Common myeloid progenitor, CD34-positive (primary cell): ENCODE measurements at regions not wholly inside any gene's neighbourhood (a gene's known extent, or its start where the extent isn't known, plus 50 kb on each side); places are given as distances from the start of the nearest gene placed in this dataset.
A peak's percentile ranks its signal among the peaks of the same experiment; 100 is the strongest.

Source experiments
- CTCF ChIA-PET: fragments of 350-600 bp; sonication (Branson Sonifier 250); formaldehyde crosslinking; loops from one replicate; lab custom pipeline; 2021; ENCODE audit warnings: antibody characterized with exemption; lab: Charles Lee
- POLR2A ChIA-PET: fragments of 350-600 bp; sonication (Branson Sonifier 250); formaldehyde crosslinking; loops from one replicate; lab custom pipeline; 2021; ENCODE audit warnings: antibody characterized with exemption; lab: Charles Lee
- DNase-seq, 3 donors: peaks; one replicate each; pipeline versions ENCODE4 v3.0.0 to v3.0.0-alpha.2; 2013
- H3K27ac ChIP-seq, 2 experiments: 1 replicate in 1 of 2; 2 replicates in 1 of 2; pipeline ENCODE4 v1.7.0; 2013; ENCODE audit warnings: inconsistent platforms in 2 of 2, low read length in 2 of 2, mild to moderate bottlenecking in 2 of 2, low read depth in 1 of 2, moderate library complexity in 1 of 2; ENCODE audit not compliant: severe bottlenecking in 2 of 2, insufficient read depth in 1 of 2, poor library complexity in 1 of 2
- H3K27me3 ChIP-seq, 5 experiments: replicated peaks in 2 of 5; 1 replicate in 3 of 5; 2 replicates in 2 of 5; pipeline versions ENCODE4 v1.6.1 to v1.7.0; 2013; ENCODE audit warnings: low read length in 4 of 5, mild to moderate bottlenecking in 2 of 5, moderate library complexity in 2 of 5, inconsistent platforms in 1 of 5; ENCODE audit not compliant: insufficient read depth in 5 of 5, control insufficient read depth in 4 of 5
- H3K36me3 ChIP-seq, 4 experiments: 1 replicate in 2 of 4; 2 replicates in 2 of 4; pipeline versions ENCODE4 v1.6.1 to v1.7.0; 2013; ENCODE audit warnings: low read length in 3 of 4, control low read depth in 1 of 4, mild to moderate bottlenecking in 1 of 4; ENCODE audit not compliant: control insufficient read depth in 4 of 4, insufficient read depth in 4 of 4
- H3K4me1 ChIP-seq, 4 experiments: 1 replicate in 3 of 4; 2 replicates in 1 of 4; pipeline versions ENCODE4 v1.6.1 to v1.7.1; 2013; ENCODE audit warnings: low read length in 3 of 4, mild to moderate bottlenecking in 3 of 4, control low read depth in 1 of 4, inconsistent platforms in 1 of 4, moderate library complexity in 1 of 4; ENCODE audit not compliant: control insufficient read depth in 4 of 4, insufficient read depth in 4 of 4; ENCODE audit errors: control extremely low read depth in 1 of 4
- H3K4me3 ChIP-seq, 7 experiments: 1 replicate in 4 of 7; 2 replicates in 3 of 7; pipeline versions ENCODE4 v1.5.1 to v1.7.0; 2013; ENCODE audit warnings: mild to moderate bottlenecking in 7 of 7, low read length in 6 of 7, moderate library complexity in 6 of 7, inconsistent platforms in 2 of 7, low read depth in 2 of 7, control low read depth in 1 of 7; ENCODE audit not compliant: insufficient read depth in 4 of 7, control insufficient read depth in 1 of 7; ENCODE audit errors: extremely low read depth in 1 of 7
- H3K9me3 ChIP-seq, 5 experiments: 1 replicate in 4 of 5; 2 replicates in 1 of 5; pipeline versions ENCODE4 v1.6.1 to v1.7.1; 2013; ENCODE audit warnings: low read length in 4 of 5, mild to moderate bottlenecking in 2 of 5, inconsistent platforms in 1 of 5, low read depth in 1 of 5, moderate library complexity in 1 of 5; ENCODE audit not compliant: control insufficient read depth in 4 of 5, insufficient read depth in 2 of 5; ENCODE audit errors: control extremely low read depth in 1 of 5
- WGBS: methylation state at CpG from one replicate; pipeline ENCODE4 v1.1.5; 2013; ENCODE audit not compliant: insufficient coverage; 5-methylcytosine and 5-hydroxymethylcytosine counted together

GRCh38 chr1:201712387-201713085, 116.4 kb upstream of the IPO9 start:
- H3K4me1 ChIP-seq = peaks cover 5 to 50% (median 23%) of the 10 kb centered on the region in 4 experiments
- H3K4me3 ChIP-seq = no peak overlapping the region
- CTCF ChIA-PET = interaction anchor here (1.1 to 15.2 kb wide), 10 partner anchors 9 to 182 kb away, joined by 3 to 350 read pairs (median 6); no protein-coding TSS in a partner anchor
- H3K27ac ChIP-seq = no peak overlapping the region
- no peak for DNase-seq
- H3K36me3 ChIP-seq = peaks cover 0 to 3% (median 0%) of the 10 kb centered on the region in 4 experiments
- H3K27me3 ChIP-seq = no peaks in the 10 kb centered on the region
- H3K9me3 ChIP-seq = no peaks in the 10 kb centered on the region
- POLR2A ChIA-PET = no interaction called here
- 94% methylated on average over 6 of the region's 7 CpGs for WGBS

- H3K27ac ChIP-seq = no peak overlapping the region
- H3K36me3 ChIP-seq = peaks cover 0 to 8% (median 0%) of the 10 kb centered on the region in 4 experiments
- peak in 2 of 3 donors; percentile 50 to 55 for DNase-seq
- CTCF ChIA-PET = interaction anchor here (1.1 to 15.2 kb wide), 7 partner anchors 10 to 182 kb away, joined by 3 to 350 read pairs (median 5); no protein-coding TSS in a partner anchor
- POLR2A ChIA-PET = no interaction called here
- peaks cover 5 to 44% (median 21%) of the 10 kb centered on the region in 4 experiments for H3K4me1 ChIP-seq
- no peak overlapping the region for H3K4me3 ChIP-seq
- H3K9me3 ChIP-seq = no peaks in the 10 kb centered on the region
- WGBS = 91% methylated on average over 1 of the region's 3 CpGs
- H3K27me3 ChIP-seq = no peaks in the 10 kb centered on the region
These were observed 115.7 kb upstream of the IPO9 start for GRCh38 chr1:201713086-201713810.

- ChIA-PET CTCF (interaction anchor here (0.6 to 15.2 kb wide), 10 partner anchors 9 to 1419 kb away, joined by 3 to 350 read pairs (median 4); no protein-coding TSS in a partner anchor), POLR2A (no interaction called here)
- no peak overlapping the region for H3K4me3 ChIP-seq
- peaks cover 0 to 21% (median 4%) of the 10 kb centered on the region in 4 experiments for H3K36me3 ChIP-seq
- peaks cover 5 to 41% (median 20%) of the 10 kb centered on the region in 4 experiments for H3K4me1 ChIP-seq
- no peaks in the 10 kb centered on the region for H3K27me3 ChIP-seq
- H3K27ac ChIP-seq = no peak overlapping the region
- no peaks in the 10 kb centered on the region for H3K9me3 ChIP-seq
- peak in 2 of 3 donors; percentile 56 for DNase-seq
- WGBS = 86% methylated on average over 7 of the region's 9 CpGs
These were observed 114.2 kb upstream of the IPO9 start for GRCh38 chr1:201714542-201715329.

DNA sequence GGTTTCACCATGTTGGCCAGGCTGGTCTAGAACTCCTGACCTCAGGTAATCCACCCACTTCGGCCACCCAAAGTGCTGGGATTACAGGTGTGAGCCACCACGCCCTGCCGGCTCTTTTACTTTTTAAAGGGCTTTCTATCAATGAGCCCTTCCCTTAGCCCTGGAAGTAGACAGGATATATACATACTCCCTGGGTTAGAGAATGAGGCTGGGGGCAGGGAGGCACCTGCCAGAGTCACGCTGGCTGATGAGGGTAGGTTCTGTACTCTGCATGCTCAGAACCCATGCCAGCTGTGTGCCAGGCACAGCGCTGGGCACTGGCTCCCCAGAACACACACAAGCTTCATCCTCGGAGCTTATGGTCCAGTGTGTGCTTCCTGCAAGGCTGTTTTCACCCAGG, 113.6 kb upstream of the IPO9 start:
- Histone ChIP-seq H3K27ac (peak overlapping the region in 1 of 2 experiments; percentile 4), H3K9me3 (no peaks in the 10 kb centered on the region), H3K36me3 (peaks cover 0 to 21% (median 4%) of the 10 kb centered on the region in 4 experiments), H3K27me3 (no peaks in the 10 kb centered on the region), H3K4me3 (no peak overlapping the region), H3K4me1 (peaks cover 5 to 41% (median 20%) of the 10 kb centered on the region in 4 experiments)
- DNase-seq = no peak
- CTCF ChIA-PET = interaction anchor here (0.8 to 15.2 kb wide), 8 partner anchors 8 to 154 kb away, joined by 3 to 350 read pairs (median 4); no protein-coding TSS in a partner anchor
- 85% methylated on average over 5 of the region's 6 CpGs for WGBS
- POLR2A ChIA-PET = no interaction called here

- peak in 2 of 3 donors; percentile 49 to 50 for DNase-seq
- POLR2A ChIA-PET = no interaction called here
- Histone ChIP-seq H3K9me3 (no peaks in the 10 kb centered on the region), H3K27ac (peak overlapping the region in 1 of 2 experiments; percentile 4), H3K4me1 (peaks cover 5 to 41% (median 20%) of the 10 kb centered on the region in 4 experiments), H3K4me3 (peak overlapping the region in 1 of 7 experiments; percentile 16), H3K36me3 (peaks cover 0 to 21% (median 4%) of the 10 kb centered on the region in 4 experiments), H3K27me3 (no peaks in the 10 kb centered on the region)
- WGBS = 86% methylated on average over 9 of the region's 11 CpGs
- CTCF ChIA-PET = interaction anchor here (0.6 to 15.2 kb wide), 9 partner anchors 8 to 155 kb away, joined by 3 to 350 read pairs (median 4); no protein-coding TSS in a partner anchor
These were observed 112.9 kb upstream of the IPO9 start for GRCh38 chr1:201715801-201716741.

DNA sequence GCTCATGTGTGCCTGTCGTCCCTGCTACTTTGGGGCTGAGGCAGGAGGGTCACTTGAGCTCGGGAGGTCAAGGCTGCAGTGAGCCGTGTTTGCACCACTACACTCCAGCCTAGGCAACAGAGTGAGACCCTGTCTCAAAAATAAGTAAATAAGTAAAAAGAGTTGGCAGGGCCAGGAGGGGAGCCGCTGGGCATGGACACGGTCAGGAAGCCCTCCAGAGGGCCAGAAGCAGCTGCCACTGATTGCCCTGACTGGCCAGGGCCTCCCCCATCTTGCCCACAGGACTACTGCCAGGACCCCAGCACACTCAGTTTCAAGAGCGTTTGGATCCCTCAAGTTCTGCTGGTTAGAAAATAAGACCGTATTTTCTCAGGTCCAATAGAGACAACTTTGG, 112.2 kb upstream of the IPO9 start:
- no peaks in the 10 kb centered on the region for H3K27me3 ChIP-seq
- 100% methylated on average over 4 of the region's 7 CpGs for WGBS
- H3K27ac ChIP-seq = no peak overlapping the region
- peaks cover 5 to 41% (median 20%) of the 10 kb centered on the region in 4 experiments for H3K4me1 ChIP-seq
- H3K4me3 ChIP-seq = no peak overlapping the region
- no peaks in the 10 kb centered on the region for H3K9me3 ChIP-seq
- ChIA-PET CTCF (interaction anchor here (1.0 to 15.2 kb wide), 4 partner anchors 8 to 153 kb away, joined by 3 to 350 read pairs (median 22); no protein-coding TSS in a partner anchor), POLR2A (no interaction called here)
- no peak for DNase-seq
- H3K36me3 ChIP-seq = peaks cover 0 to 21% (median 4%) of the 10 kb centered on the region in 4 experiments
